OCI-LY3 (cell line): ENCODE measurements at regions not wholly inside any gene's neighbourhood (a gene's known extent, or its start where the extent isn't known, plus 50 kb on each side); places are given as distances from the start of the nearest gene placed in this dataset.

ENCODE experiments used
- H2AFZ ChIP-seq: fragments of 200-600, 300-600 bp; shearing (Covaris generic); 2 replicates; pipeline ENCODE4 v1.6.0; 2014; ENCODE audit warnings: antibody characterized with exemption, low read depth, low read length
- H3K27ac ChIP-seq: fragments of 200-600, 300-600 bp; sonication (generic); 2 replicates; pipeline ENCODE4 v1.5.1; 2014; ENCODE audit warnings: mild to moderate bottlenecking, low read length, moderate library complexity, mixed read lengths
- H3K27me3 ChIP-seq: fragments of 200-600, 300-600 bp; sonication (generic); 2 replicates; pipeline ENCODE4 v1.6.1; 2014; ENCODE audit warnings: low read depth, low read length, mixed read lengths
- H3K36me3 ChIP-seq: fragments of 200-600, 300-600 bp; sonication (generic); replicated peaks from 2 replicates; pipeline ENCODE3; 2014; ENCODE audit warnings: low read depth, low read length, mixed read lengths
- H3K4me1 ChIP-seq: fragments of 300-600, 200-600 bp; sonication (generic); 2 replicates; pipeline ENCODE4 v1.6.1; 2014; ENCODE audit warnings: low read length, mixed read lengths
- H3K4me2 ChIP-seq: fragments of 200-600, 300-600 bp; sonication (generic); 2 replicates; pipeline ENCODE4 v1.6.1; 2014; ENCODE audit warnings: low read length, mixed read lengths
- H3K4me3 ChIP-seq: fragments of 300-600, 200-600 bp; sonication (generic); 2 replicates; pipeline ENCODE4 v1.5.1; 2014; ENCODE audit warnings: antibody characterized with exemption, mild to moderate bottlenecking, low read length, moderate library complexity
- H3K79me2 ChIP-seq: fragments of 300-600, 200-600 bp; shearing (Covaris generic); 2 replicates; pipeline ENCODE4 v1.6.1; 2014; ENCODE audit warnings: mild to moderate bottlenecking, low read length, mixed read lengths
- H3K9ac ChIP-seq: fragments of 300-600, 200-600 bp; shearing (Covaris generic); 2 replicates; pipeline ENCODE4 v1.6.0; 2014; ENCODE audit warnings: mild to moderate bottlenecking, low read length, moderate library complexity
- H3K9me3 ChIP-seq: fragments of 200-600, 300-600 bp; shearing (Covaris generic); 2 replicates; pipeline ENCODE4 v1.6.1; 2014; ENCODE audit warnings: low read length, mixed read lengths; ENCODE audit not compliant: insufficient read depth
- H4K20me1 ChIP-seq: fragments of 200-600, 300-600 bp; sonication (generic); 2 replicates; pipeline ENCODE4 v1.6.1; 2016; ENCODE audit warnings: low read length, mixed read lengths; ENCODE audit not compliant: insufficient read depth
- CTCF ChIP-seq: fragments of 200-600, 300-600 bp; sonication (generic); IDR thresholded peaks from 2 replicates; pipeline ENCODE4 v1.5.1; 2014; ENCODE audit warnings: antibody characterized with exemption, low read length, low read depth
- EZH2phosphoT487 ChIP-seq: fragments of 200-600 bp; shearing (Covaris generic); IDR thresholded peaks from 2 replicates; pipeline ENCODE4 v1.6.1; 2018; ENCODE audit warnings: antibody characterized with exemption, mixed run types, low read depth

- Histone ChIP-seq H3K4me1 (peaks cover 18% of the 10 kb centered on the region), H3K27me3 (no peaks in the 10 kb centered on the region), H4K20me1 (no peaks in the 10 kb centered on the region), H3K9ac (no peak overlapping the region), H3K4me2 (no peak overlapping the region), H3K9me3 (peaks cover 28% of the 10 kb centered on the region), H3K4me3 (no peak overlapping the region), H3K27ac (peak overlapping the region; percentile 3; the same call in 1 of the 2 replicates), H3K79me2 (no peaks in the 10 kb centered on the region), H2AFZ (no peak overlapping the region), H3K36me3 (peaks cover 35% of the 10 kb centered on the region)
- TF ChIP-seq EZH2phosphoT487 (no peak), CTCF (no peak)
Measured at GRCh38 chr3:78267235-78267634, 1227.3 kb downstream of the ROBO2 start.

GRCh38 chr3:78268087-78268486, 1228.2 kb downstream of the ROBO2 start:
- Histone ChIP-seq H3K27ac (no peak overlapping the region), H3K4me1 (peaks cover 19% of the 10 kb centered on the region), H3K9ac (no peak overlapping the region), H3K4me2 (no peak overlapping the region), H3K36me3 (peaks cover 37% of the 10 kb centered on the region), H3K9me3 (peaks cover 28% of the 10 kb centered on the region), H2AFZ (no peak overlapping the region), H3K27me3 (no peaks in the 10 kb centered on the region), H3K4me3 (no peak overlapping the region), H4K20me1 (no peaks in the 10 kb centered on the region), H3K79me2 (no peaks in the 10 kb centered on the region)
- TF ChIP-seq EZH2phosphoT487: no peak
- no peak for TF ChIP-seq CTCF

- Histone ChIP-seq H3K9ac (no peak overlapping the region), H3K36me3 (peaks cover 40% of the 10 kb centered on the region), H3K4me2 (no peak overlapping the region), H3K79me2 (no peaks in the 10 kb centered on the region), H4K20me1 (no peaks in the 10 kb centered on the region), H2AFZ (no peak overlapping the region), H3K4me3 (no peak overlapping the region), H3K27ac (no peak overlapping the region), H3K4me1 (peaks cover 29% of the 10 kb centered on the region), H3K27me3 (no peaks in the 10 kb centered on the region), H3K9me3 (peaks cover 26% of the 10 kb centered on the region)
- TF ChIP-seq EZH2phosphoT487 (no peak), CTCF (no peak)
Measured at GRCh38 chr3:78268716-78269668, 1229.1 kb downstream of the ROBO2 start.

- peak overlapping the region; percentile 5; the same call in 1 of the 2 replicates for H3K4me2 ChIP-seq
- no peak overlapping the region for H3K4me3 ChIP-seq
- H2AFZ ChIP-seq: no peak overlapping the region; the same call in 1 of the 2 replicates
- H3K27me3 ChIP-seq: no peaks in the 10 kb centered on the region
- H3K36me3 ChIP-seq: peaks cover 11% of the 10 kb centered on the region
- no peaks in the 10 kb centered on the region for H3K79me2 ChIP-seq
- no peak overlapping the region for H3K9ac ChIP-seq
- peaks cover 58% of the 10 kb centered on the region for H3K4me1 ChIP-seq
- no peak for TF ChIP-seq CTCF
- TF ChIP-seq EZH2phosphoT487: no peak
- H3K9me3 ChIP-seq: no peaks in the 10 kb centered on the region; the same call in 1 of the 2 replicates
- peak overlapping the region; percentile 5; the same call in 1 of the 2 replicates for H3K27ac ChIP-seq
- H4K20me1 ChIP-seq: no peaks in the 10 kb centered on the region
Measured at GRCh38 chr3:78273326-78273725, 1233.4 kb downstream of the ROBO2 start.
